T-helper 9 cell (primary cell): ENCODE measurements at regions not wholly inside any gene's neighbourhood (a gene's known extent, or its start where the extent isn't known, plus 50 kb on each side); places are given as distances from the start of the nearest gene placed in this dataset.

Experiments used
- DNase-seq: peaks from one replicate; pipeline ENCODE4 v3.0.0-alpha.2; 2020

DNA sequence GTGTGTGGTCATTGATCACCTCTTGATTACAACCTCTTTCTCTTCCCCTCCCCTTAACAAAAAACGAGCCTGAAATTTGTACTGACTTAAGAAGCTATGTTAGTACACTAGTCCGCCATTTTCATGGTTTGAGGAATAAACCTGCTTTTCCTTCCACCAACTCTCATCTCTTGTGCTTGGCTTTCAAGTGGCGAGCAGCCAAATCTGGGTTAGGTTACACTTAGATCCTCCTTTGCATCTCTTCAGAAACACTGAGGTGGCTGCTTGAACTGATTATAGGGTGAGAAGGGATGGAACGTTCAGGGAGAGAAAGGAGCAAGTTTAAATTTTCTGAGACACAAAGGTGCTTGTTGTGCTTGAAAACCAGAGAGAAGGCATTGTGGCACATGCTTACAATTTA lies 2171.4 kb downstream of the LRRC4C start:
- no peak for DNase-seq

- no peak for DNase-seq
These were observed 2191.2 kb downstream of the LRRC4C start for GRCh38 chr11:39268176-39268690.

DNA sequence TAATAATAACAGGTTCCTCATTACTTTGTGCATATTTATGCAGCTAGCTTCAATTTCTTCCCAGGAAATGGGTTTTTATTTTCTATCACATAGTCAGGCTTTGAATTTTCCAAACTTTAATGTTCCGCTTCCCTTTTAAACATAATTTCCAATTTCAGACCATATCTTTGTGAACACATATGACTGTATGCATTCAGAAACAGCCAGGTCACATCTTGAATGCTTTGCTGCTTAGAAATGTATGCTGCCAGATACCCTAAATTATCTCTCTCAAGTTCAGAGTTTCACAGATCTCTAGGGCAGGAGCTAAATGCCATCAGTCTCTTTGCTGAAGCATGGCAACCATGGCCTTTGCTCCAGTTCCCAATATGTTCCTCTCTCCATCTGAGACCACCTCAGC lies 2203.8 kb downstream of the LRRC4C start:
- no peak for DNase-seq

GRCh38 chr11:39249566-39250365 lies 2209.7 kb downstream of the LRRC4C start:
- DNase-seq, result no peak

DNA sequence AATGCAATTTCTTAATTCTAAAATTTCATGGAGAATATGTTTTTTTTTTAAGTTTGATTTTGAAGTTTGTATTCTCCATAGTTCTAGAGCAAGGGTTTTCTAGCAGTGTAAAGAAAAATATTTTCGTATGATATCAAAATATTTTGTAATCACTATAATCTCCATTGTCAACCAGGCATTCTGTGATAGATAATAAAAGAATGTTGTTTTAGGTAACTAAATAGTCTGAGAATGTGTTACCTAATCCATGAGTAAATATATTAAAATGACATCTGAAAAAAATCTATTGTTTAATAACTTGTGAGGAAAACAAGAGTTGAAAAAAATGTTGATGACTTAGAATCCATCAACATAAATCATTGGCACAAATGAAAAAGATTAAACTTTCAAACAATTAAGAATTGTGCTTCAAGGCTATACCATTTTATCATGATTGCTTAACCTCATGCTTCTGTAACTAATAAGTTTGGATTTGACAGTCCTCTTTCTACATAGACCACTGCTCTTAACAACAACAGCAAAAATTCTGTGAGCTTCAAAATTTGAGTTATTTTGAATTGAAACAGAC lies 2211.8 kb downstream of the LRRC4C start:
- DNase-seq, result no peak

- no peak for DNase-seq
These were observed 2219.9 kb downstream of the LRRC4C start for GRCh38 chr11:39239553-39239952.

- no peak for DNase-seq
These were observed 2222.5 kb downstream of the LRRC4C start for GRCh38 chr11:39236916-39237315.

DNA sequence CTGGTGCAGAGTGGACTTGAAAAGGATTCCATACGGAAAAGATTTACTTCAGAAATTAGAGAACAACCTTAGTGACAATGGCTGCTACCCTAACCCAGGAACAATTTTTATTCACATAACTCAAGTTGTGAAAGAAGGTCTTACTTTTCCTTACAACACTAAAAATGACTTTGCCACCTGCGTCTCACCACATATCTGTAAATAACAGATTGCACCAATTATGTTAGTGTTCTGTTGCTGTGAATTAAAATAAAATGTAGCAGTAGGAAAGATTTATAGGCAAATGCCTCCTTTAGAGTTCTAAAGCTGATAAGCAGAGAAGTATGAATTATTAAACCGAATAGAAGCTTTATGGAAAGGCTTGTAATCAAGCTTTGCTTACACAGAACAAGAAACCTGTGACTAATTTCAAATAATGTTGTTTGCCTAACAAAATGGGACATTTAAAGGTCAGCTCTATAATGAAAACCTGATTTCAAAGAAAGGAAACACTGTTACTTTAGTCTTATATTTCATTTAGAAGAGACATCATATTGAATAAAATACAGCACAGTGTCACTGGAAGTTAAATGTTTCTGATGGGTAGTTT lies 2237.8 kb downstream of the LRRC4C start:
- no peak for DNase-seq

- no peak for DNase-seq
These were observed 2238.8 kb downstream of the LRRC4C start for GRCh38 chr11:39220501-39221230.

DNA sequence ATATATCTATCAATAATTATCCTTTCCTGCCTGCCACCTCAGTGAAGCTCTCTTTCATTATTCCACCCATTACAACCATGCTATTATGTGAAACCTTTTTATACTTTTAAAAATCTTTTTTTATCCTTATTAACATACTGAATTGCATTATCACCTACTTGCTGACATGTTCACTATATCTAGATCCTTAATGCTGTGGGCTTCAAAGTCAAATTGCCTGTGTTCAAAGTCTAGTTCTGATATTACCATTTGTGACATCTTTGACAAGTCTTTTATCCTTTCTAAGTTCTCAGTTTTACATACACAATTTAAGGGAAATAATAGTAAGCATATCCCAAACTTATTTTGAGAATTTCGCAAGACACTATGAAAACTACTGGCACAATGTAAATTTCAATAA lies 2239.4 kb downstream of the LRRC4C start:
- DNase-seq, result no peak

DNA sequence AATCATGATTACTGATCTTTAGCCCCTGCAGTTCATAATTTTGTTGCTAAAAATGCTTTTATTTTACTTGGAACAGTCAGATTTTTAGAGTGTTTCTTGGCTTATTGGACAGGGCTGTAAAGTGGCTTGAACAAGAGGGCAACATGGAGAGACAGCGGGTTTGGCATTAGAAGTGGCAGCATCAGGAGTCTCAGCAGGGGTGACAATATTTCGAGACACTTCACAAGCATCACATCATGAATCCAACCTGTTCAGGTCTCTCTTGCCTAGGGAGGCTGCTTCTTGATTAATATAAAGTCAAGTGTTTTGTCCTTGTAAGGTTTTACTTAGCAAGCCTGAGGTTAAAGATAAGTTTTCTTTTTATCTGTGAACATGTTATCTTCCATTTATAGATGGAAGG lies 2249.5 kb downstream of the LRRC4C start:
- no peak for DNase-seq

GRCh38 chr11:39205236-39205995 lies 2254.0 kb downstream of the LRRC4C start:
- DNase-seq, result no peak

GRCh38 chr11:39192671-39193070 lies 2266.8 kb downstream of the LRRC4C start:
- DNase-seq, result no peak

DNA sequence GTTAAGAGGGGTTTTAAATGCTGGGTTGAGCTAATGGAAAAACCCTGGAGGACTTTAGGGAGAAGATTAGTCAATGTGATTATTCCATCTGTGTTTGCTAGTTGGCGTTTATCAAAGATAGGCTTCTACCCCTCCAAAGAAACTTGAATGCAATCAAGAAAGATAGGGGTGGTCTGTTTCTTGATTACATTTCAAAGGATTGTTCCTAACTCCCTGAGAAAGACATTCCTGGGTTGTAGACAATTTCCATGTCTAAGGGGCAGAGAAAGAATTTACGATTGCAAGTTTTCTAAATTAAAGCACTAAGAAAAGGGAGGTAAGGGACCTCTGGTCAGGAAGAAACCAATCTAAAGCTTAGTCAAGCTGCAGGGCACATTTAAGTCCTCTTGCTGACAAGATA lies 2268.7 kb downstream of the LRRC4C start:
- DNase-seq, result no peak

DNA sequence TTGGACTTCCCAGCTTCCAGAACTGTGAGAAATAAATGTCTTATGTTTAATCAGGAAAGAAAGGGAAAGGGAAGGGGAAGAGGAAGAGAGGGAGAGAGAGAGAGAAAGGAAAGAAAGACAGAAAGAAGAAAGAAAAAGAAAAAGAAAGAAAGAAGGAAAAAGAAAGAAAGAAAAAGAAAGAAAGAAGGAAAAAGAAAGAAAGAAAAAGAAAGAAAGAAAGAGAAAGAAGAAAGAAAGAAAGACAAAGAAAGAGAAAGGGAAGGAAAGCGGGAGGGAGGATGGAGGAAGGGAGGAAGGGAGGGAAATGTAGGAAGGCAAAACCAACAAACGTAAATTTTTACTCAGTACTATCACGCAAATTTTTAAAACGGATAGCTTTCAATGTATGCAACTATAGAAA lies 2281.8 kb downstream of the LRRC4C start:
- DNase-seq, result no peak

DNA sequence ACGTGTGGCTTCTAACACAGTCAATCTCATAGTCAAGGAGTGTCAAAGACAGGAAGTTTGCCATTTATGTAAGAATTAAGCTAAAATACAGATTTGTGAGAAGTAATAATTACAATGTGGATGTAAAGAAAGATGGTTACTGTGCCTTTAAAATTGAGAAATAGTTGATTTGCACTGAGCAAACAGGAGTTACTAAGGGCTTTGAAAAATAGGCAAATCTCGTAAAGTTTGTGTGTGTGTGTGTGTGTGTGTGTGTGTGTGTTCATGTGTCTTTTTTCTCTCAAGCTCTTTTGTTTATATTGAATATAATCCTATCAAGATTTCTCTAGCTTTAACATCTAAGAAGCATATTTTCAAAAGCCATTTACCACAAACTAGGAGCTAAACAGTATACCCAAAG lies 2284.5 kb downstream of the LRRC4C start:
- no peak for DNase-seq

GRCh38 chr11:39174196-39174595 lies 2285.3 kb downstream of the LRRC4C start:
- no peak for DNase-seq

GRCh38 chr11:39165021-39165420 lies 2294.4 kb downstream of the LRRC4C start:
- no peak for DNase-seq

DNA sequence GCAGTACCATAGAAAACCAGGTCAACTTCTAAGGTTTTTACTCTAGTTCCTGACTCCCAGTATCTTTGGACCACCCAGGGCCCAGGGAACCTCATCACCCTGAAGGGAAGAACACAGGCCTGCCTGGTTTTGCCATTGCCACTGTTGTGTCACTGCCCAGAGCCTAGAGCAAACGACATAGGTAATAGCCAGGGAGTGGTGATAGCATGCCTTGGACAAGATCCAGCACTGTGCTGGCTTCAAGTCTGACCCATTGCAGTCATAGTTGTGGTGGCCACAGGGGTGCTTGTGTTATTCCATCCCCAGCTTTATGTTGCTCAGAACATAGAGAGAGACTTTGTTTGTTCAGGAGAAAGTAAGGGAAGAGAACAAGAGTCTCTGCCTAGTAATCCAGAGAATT lies 2310.2 kb downstream of the LRRC4C start:
- DNase-seq, result no peak

- DNase-seq, result no peak
These were observed 2314.1 kb downstream of the LRRC4C start for GRCh38 chr11:39145346-39145745.

GRCh38 chr11:39144351-39145130 lies 2314.9 kb downstream of the LRRC4C start:
- no peak for DNase-seq

GRCh38 chr11:39139581-39139980 lies 2319.9 kb downstream of the LRRC4C start:
- DNase-seq, result no peak
